Cardiac septum (tissue), 1 donor: ENCODE measurements at regions not wholly inside any gene's neighbourhood (a gene's known extent, or its start where the extent isn't known, plus 50 kb on each side); places are given as distances from the start of the nearest gene placed in this dataset.

Experiments
- DNase-seq: peaks from one replicate; pipeline ENCODE4 v3.0.0-alpha.2; 2020; ENCODE audit warnings: low spot score
- intact Hi-C: fragments of 100-400 bp; cut with DNase I; formaldehyde crosslinking; loops from one replicate; pipeline ENCODE4 v1.14.0; 2022
- donor health status: DM: no; HTN: no; CAD: no.

DNA sequence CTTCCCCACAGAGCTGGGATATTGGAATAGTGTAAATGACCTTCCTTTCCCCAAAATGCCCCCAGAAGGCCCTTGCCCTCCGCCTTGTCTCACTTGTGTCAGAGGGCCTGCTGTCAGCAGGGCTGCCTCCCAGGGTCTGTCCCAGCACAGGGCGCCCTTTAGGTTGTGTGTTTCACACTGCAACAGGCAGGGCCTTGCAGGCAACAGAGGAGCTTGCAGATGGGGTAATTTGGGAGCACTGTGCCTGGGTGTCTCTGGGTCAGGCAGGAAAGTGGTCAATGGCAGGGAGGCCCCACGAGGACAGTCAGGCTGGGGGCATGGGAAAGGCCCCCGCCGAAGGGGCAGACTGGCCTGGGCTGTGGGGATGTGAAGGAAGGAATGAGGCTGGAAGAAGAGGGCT lies 130.7 kb downstream of the ASB1 start:
- DNase-seq = no peak

DNA sequence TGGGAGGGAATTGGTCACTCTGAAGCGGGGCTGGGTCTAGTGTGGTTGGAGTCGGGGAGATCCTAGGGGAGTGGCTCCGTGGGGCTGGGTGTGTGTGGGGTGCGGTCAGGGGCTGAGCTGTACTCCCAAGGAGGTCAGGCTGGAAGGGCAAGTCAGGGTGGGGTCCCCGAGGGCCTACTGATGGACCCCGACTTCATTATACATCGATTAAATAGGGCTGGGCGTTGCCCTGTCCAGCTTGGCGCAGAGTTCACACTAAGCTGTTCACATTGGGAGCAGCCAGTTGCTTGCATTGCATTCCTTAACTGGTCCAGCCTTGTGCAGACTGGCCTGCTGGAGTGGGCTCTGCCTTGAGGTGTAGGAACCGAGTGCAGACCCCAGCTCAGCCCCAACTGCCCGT lies 131.2 kb downstream of the ASB1 start:
- intact Hi-C loops = no loop called here
- DNase-seq = no peak

More for the DNA sequence above, 130.7 kb downstream of the ASB1 start:
- intact Hi-C loops = no loop called here

GRCh38 chr2:238558456-238559099 lies 131.9 kb downstream of the ASB1 start:
- intact Hi-C loops = no loop called here
- no peak for DNase-seq

DNA sequence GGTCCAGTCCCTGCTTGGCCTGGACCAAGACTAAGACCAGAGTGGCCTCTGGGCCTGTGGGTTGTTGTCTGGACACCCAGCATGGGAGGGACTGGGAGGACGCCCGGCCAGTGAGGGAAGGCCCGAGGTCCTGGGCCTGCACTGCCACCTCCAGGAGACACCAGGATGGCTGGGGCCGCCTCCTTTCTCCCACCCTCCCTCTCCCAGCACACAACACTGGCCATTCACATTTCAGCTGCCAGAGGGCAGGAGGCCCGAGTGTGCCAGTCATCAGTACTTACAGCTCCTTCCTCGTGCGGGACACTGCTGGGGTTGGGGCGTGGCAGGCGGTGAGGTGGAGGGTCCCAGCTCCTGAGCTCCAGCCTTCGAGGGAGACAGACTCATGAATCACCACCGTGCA lies 133.5 kb downstream of the ASB1 start:
- intact Hi-C loops = no loop called here
- DNase-seq = no peak

DNA sequence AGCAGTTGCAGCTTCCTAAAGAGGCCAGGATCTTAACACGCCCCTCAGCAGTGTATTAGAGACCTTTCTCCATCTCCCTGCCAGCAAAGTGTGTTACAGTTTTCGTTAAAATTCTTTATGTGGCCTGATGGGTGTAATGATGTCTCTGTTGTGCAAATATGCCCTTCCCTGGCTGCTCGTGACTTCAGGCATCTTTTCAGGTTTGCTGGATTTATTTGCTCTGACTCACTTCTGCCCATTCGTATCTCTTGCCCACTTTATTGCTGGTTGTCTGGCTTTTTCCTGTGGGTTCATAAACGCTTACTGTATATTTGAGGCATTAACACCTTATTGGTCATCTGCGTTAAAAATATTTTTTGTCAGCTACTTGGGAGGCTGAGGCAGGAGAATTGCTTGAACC lies 134.5 kb downstream of the ASB1 start:
- DNase-seq = no peak
- intact Hi-C loops = no loop called here

- no peak for DNase-seq
- intact Hi-C loops = no loop called here
Measured at GRCh38 chr2:238562446-238562845, 135.7 kb downstream of the ASB1 start.

DNA sequence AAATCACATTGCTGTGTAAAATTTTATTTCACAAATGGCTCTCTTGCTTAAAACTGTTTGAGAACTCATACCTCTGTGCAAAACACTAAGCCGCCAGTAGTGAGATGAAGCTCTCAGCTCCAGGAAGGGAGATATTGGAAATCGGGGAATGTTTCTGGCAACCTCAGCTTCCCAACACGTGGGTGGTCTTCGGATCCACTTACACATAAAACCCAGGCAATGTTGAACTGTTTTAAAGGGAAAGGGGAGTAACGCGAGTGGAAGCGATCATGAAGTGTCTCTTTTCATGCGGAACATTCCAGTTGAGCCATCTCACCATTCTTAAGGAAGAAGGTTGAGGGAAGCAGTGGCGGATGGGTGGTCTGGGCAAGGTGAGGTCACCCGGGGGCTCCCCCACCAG lies 136.8 kb downstream of the ASB1 start:
- no peak for DNase-seq
- intact Hi-C loops = no loop called here

- peak; percentile 27 for DNase-seq
- intact Hi-C loops = no loop called here
Measured at GRCh38 chr2:238564286-238564920, 137.7 kb downstream of the ASB1 start.

GRCh38 chr2:238565031-238565430 lies 138.3 kb downstream of the ASB1 start:
- intact Hi-C loops = no loop called here
- DNase-seq = no peak

GRCh38 chr2:238566001-238566645 lies 139.4 kb downstream of the ASB1 start:
- peak; percentile 36 for DNase-seq
- intact Hi-C loops = no loop called here

- intact Hi-C loops = no loop called here
Measured at GRCh38 chr2:238567067-238567855, 140.5 kb downstream of the ASB1 start.

GRCh38 chr2:238567996-238568395 lies 141.3 kb downstream of the ASB1 start:
- DNase-seq = peak; percentile 19
- intact Hi-C loops = no loop called here

More at GRCh38 chr2:238567067-238567855, 140.5 kb downstream of the ASB1 start:
- DNase-seq = peak; percentile 53

DNA sequence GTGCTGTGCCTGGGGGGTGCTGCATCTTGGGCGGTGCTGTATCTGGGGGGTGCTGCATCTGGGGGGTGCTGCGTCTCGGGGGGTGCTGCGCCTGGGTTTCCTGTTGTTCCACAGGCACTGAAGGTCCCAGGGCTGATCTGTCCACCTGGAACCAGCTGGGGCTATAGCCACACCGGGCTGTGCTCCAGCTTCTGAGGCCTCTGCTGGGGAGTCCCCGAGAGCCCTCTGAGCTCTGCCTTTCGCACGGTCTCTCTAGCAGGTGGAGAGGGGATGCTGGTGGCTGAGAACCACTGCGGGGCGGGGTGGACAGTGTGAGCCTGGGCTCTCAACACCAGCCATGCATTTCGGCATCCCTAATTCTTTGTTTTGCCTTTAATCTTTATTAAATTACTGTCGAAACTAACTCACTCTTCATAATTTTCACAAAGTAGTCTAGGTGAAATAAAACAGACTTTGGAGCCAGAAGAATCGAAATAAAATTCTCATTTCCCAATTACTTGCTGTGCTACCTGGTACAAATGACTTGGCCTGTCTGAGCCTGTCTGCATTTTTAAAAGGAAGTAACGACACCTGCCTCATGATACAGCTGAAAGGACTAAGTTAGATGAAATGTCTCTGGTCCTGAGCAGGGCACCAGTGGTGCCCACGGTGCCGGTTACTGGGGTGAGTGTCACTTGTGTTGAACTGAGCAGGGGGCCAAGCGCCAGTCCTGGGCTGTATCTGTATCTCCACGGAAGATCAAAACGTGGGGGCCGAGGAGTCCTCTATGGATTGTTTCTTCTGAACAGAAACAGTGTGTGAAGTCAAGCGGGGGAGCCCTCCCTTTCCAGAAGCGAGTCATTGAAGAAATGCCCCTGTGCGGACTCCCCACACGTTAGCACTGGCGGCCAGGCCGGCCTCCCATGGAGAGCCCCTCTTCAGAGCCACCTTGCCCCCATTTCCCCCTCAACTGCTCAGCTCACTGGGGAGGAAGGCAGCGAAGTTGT lies 142.0 kb downstream of the ASB1 start:
- intact Hi-C loops = no loop called here
- peak; percentile 74 for DNase-seq

GRCh38 chr2:238569507-238570195 lies 142.9 kb downstream of the ASB1 start:
- peak; percentile 73 for DNase-seq
- intact Hi-C loops = no loop called here

DNA sequence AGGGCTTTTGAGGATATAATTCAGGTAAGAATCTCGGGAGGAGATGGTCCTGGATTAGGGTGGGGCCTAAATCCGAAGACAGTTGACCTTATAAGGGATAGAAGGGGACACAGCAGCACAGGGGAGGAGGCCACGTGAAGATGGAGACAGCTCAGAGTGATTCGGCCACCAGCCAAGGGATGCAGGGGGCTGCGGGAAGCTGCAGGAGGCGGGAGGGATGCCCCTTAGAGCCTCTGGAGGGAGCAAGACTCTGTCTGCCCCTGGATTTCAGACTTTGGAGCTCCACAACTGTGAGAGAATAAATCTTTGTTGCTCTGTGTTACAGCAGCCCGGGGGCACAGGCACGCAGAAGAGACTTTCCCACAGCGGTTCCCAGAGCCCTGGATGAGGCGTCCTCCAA lies 143.7 kb downstream of the ASB1 start:
- intact Hi-C loops = no loop called here
- peak; percentile 68 for DNase-seq

GRCh38 chr2:238570926-238571325 lies 144.2 kb downstream of the ASB1 start:
- peak; percentile 46 for DNase-seq
- intact Hi-C loops = no loop called here

DNA sequence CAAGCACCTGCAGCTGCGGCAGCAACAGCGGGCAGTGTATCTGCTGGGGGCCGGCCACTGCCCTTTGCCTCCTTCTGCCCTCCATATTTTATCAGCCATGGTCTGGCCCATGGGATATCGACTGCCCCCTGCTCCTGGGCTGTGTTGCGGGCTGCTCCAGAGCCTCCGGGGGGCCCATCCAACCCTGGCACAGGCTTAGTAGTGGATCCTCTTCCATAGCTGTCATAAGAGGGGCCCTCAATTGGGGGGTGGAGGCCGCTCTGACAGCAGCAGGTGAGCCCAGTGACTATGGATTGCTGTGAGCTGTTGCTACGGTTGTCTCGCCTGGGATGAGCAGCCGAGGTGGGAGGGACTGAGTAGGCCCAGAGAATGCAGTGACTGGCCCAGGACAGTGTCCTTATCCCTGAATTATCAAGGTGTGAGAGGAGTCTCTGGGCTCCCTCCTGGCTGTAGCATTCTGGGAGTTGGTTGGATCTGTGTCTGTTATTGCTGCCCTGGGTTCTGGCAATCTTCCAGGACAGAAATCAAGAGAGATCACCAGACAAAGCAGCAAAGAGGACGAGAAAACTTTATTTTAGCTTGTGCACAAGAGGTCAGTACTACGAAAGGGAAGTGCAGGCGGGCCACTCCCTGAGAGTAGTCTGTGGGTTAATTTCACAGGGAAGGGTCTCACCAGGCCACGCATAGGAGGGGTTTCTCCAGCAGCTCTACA lies 145.1 kb downstream of the ASB1 start:
- intact Hi-C loops = no loop called here
- peak; percentile 63 for DNase-seq
